HG03558 (cell line): ENCODE measurements at regions not wholly inside any gene's neighbourhood (a gene's known extent, or its start where the extent isn't known, plus 50 kb on each side); places are given as distances from the start of the nearest gene placed in this dataset.

ENCODE experiments used
- ATAC-seq: cut with Tn5 transposase; IDR thresholded peaks from one replicate; pipeline ENCODE4 v1.9.1; 2021; ENCODE audit warnings: moderate number of reproducible peaks; ENCODE audit not compliant: unreplicated experiment; ENCODE audit errors: extremely low read depth

GRCh38 chr11:39165021-39165420 lies 2294.4 kb downstream of the LRRC4C start:
- ATAC-seq, result no peak

DNA sequence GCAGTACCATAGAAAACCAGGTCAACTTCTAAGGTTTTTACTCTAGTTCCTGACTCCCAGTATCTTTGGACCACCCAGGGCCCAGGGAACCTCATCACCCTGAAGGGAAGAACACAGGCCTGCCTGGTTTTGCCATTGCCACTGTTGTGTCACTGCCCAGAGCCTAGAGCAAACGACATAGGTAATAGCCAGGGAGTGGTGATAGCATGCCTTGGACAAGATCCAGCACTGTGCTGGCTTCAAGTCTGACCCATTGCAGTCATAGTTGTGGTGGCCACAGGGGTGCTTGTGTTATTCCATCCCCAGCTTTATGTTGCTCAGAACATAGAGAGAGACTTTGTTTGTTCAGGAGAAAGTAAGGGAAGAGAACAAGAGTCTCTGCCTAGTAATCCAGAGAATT lies 2310.2 kb downstream of the LRRC4C start:
- ATAC-seq, result no peak

- no peak for ATAC-seq
These were observed 2314.1 kb downstream of the LRRC4C start for GRCh38 chr11:39145346-39145745.

DNA sequence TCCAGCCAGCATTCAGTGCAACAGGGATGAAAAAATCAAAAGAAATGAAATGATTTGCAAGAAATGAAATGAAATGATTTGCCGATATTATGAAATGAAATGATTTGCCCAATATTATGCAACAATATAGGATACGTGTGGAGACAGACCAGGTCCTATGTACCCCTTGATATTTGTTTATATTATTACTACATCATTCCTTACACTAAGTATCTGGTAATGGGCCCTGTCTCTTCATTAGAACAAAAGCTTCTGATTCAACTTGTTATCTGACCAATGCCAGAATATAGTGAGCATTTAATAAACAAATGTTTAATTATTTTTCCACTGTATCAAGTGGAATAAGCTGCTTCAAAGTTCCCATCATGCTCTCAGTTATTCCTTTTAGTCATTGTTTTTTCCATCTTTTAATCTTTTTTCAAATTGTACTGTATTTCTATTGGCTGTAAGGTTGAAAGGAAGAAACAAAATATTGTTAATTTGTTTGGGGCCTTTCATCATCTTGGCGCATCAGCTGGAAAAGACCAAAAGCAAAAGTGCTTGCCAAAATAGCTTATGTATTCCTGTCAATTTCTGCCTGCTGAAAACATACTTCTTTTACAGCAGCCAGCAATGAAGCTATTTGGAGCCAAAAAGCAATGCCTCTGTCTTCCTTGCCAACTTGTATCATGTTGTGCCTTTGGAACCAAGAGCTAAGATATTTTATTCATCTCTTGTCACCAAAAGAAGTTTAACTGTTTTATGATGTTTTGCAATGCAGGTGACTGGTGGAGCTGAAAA lies 2314.9 kb downstream of the LRRC4C start:
- no peak for ATAC-seq

DNA sequence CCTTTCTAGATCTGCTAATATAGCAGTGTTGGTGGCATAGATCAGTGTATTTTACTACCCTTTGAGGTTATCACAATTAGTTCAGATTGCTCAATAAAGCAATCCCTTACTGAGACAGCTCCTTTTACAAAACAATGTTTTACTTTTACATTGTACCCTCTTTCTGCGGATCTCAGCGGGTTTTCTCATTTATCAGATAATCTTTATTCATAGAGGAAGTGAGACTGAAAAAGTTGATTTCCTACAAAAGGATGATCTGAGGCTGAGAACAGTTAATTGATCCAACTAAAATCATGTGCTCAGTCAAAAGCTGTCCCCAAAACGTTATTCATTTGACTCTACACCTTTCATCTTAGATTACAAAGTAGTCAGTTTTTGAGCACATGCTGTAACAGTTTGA lies 2319.9 kb downstream of the LRRC4C start:
- ATAC-seq, result no peak

DNA sequence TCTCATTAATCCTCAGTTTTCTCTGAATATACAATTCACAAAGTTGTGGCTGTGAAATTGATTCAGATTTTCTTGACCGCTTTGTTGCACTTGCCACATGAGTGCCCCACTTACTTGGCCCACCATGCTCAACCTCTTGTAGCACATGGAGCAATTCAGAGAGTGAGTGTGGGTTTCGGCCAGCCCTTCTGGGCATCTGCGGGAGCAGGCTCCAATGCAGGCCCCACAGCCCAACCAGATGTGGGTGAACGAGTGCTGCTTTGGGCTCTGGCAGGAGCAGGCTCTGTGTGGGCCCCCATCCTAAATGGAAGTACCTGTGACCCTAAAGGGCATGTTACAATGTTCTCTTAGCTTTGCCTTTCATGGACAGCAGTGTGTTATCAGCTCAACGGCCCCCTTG lies 2338.6 kb downstream of the LRRC4C start:
- ATAC-seq, result no peak

GRCh38 chr11:39113606-39114005 lies 2345.8 kb downstream of the LRRC4C start:
- no peak for ATAC-seq

DNA sequence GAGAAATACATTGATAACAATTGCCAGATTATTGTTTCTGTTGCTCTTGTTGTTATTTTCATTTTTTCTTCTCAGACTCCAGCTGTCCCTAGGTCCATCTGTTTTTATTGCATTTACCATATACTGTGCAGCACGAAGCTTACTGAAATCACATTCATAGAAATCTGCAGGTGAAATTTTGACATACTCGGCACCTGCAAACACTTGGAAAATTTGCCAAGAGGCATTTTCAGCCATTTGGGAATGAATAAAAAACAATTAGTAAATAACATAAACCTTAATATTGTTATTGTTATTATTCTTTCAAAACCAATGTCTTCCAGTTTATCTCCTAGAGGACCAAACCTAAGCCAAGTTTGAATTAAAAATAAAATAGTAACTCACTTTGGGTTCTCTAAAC lies 2357.2 kb downstream of the LRRC4C start:
- no peak for ATAC-seq

DNA sequence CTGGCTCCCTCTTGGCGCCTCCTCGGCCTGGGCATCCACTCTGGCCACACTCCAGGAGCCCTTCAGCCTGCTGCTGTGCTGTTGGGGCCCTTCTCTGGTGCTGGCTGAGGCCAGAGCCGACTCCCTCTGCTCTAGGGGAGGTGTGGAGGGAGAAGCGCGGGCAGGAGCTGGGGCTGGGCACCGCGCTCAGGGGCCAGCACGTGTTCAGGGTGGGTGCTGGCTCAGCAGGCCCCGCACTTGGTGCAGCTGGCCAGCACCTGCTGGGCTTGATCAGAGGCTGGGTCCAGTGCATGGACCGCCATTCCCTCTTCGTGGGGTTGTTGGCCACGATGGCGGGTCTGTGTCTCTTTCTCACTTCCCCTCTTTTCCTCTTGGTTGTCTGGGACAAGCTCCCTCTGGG lies 2381.0 kb downstream of the LRRC4C start:
- ATAC-seq, result no peak

- no peak for ATAC-seq
These were observed 2421.8 kb downstream of the LRRC4C start for GRCh38 chr11:39037611-39038010.

DNA sequence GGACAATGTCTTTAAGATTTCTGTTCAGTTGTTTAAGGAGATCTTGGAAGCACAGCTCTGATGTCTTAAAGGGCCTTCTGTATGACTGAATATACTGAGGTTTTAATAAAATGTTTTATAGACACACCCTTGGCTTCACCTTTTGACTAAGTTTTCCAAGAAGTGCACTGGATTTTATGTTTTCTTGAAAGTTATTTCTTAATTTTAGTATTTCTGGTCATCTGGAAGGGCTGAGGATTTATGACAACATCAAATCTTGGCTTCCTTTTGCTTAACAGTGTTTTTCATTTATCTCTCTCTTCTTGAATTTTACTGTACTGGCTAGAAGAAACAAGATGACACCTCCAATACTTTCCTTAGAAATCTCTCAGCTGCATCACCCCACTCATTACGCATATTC lies 2423.4 kb downstream of the LRRC4C start:
- no peak for ATAC-seq

GRCh38 chr11:39021539-39021938 lies 2423.5 kb upstream of the RAG2 start:
- no peak for ATAC-seq

GRCh38 chr11:39011797-39012196 lies 2413.8 kb upstream of the RAG2 start:
- no peak for ATAC-seq

GRCh38 chr11:38990841-38991240 lies 2392.8 kb upstream of the RAG2 start:
- ATAC-seq, result no peak

GRCh38 chr11:38990139-38990538 lies 2392.1 kb upstream of the RAG2 start:
- ATAC-seq, result no peak

DNA sequence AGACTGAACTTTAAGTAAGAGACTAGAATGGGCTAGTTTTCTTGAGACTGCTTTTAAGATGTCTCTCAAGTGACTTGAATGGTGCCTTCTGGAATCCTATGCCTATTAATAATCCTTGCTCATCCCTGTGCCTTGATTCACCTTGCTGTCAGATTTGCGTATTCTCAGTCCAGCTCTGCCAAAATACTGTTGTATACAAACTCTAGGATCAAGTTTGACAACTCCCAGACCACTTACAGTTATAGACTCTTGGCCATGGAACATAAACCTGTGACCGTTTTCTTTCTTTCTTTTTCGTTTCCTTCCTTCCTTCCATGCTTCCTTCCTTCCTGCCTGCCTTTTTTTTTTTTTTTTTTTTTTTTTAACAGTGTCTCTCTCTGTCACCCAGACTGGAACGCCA lies 2390.9 kb upstream of the RAG2 start:
- ATAC-seq, result no peak

DNA sequence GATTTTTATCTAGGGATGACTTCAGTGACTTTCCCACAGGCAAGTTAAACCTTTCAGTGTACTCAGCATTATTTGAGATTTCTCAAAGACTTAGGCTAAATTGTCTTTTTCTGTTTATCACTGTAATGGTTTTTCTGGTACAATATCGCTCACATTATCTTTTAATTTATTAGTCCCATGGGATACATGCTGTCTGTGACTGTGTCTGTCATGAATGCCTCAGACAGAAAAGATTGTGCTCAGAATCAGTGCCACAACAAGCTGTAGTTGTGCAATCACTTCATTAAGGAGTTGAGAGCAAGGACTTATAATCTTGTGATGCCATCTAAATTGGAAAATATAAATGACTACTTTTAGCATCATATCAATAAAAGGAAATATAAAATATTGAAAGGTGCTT lies 2374.2 kb upstream of the RAG2 start:
- no peak for ATAC-seq

DNA sequence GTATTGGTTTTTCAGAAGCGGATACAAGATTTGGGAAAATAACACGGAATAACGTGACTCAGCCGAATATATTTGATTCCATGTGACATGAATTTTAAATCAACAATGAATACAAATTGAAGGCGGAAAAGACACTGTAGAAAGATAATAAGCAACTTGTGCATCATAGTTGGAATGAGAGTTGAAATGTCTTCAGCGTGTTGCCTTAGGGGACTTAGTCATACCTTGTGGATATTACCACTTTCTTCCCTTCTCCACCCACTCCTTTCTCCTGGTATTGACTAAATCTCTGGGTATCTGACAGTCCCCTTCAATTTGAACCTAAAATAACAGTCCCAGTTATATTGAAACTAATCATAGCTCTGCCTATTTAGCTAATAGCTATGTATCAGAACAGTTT lies 2373.1 kb upstream of the RAG2 start:
- no peak for ATAC-seq

DNA sequence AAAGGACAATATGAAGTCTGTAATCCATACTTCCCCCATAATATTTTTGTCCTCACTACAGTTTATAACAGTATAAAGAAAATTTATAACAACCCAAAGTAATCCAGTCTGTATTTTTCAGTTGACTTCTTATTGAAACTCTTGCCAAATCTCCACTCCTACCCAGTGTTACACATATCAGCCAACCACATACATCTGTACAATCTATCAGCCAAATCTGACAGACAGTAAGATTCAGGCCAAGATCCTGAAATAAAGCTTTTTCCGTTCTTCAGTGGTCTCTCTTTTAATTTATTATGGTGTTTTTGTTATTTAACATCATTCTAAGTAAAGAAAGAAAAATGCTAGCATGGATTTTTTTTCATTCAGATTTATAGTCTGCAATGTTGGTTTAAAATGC lies 2370.9 kb upstream of the RAG2 start:
- no peak for ATAC-seq

DNA sequence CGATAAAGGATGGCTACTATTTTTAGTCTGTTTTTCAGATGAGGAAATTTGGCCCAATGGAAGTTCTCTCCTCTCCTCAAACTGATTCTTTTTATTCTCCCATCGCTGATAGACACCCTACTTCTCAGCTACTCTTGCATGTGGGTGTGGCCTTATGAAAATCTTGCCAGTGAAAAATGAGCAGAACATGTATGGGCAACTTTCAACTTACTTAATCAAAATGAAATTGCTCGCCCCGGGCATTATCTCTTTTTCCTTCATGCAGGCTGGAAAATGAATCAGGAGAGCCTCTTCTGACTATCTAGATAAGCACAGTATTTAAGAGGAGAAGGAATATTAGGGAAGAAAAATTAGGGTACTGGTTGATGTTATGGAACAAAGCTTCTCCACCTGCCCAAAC lies 2354.7 kb upstream of the RAG2 start:
- no peak for ATAC-seq

DNA sequence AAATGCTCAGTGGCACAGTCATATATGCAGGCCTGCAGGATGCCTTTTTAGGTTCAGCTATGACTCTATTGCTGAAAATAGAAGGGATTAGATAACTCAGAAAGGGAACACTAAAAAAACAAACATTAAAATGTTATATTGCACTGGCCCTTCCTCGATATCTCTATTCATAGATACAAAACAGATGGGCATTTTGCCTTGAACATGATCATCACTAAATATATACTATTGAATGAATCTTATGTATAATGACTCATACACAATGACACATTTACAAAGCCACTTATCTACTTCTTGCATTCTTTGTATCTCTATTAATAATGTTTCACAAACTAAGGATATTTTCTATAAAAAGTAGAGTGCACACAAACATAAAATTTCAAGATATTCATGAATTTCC lies 2352.8 kb upstream of the RAG2 start:
- ATAC-seq, result no peak

GRCh38 chr11:38948392-38948791 lies 2350.4 kb upstream of the RAG2 start:
- ATAC-seq, result no peak

DNA sequence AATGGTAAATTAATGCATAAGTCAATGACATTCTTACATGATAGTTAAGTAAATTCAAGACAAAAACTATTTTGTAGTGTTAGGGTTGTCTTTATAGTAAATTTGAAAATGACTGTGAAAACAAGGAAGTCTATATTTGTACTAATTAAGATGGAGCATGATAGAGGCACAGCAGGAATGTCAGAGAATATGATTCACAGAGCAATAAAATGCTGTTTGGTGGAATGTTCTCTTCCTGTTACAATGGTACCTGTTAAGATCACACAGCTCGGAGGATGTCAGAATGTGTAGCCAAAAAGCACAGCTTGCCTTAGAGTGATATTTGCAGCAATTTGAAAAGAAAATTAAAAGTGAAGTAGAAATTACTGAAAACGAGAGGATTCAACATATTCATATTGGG lies 2339.7 kb upstream of the RAG2 start:
- ATAC-seq, result no peak
